GM19351 (cell line): ENCODE measurements at regions not wholly inside any gene's neighbourhood (a gene's known extent, or its start where the extent isn't known, plus 50 kb on each side); places are given as distances from the start of the nearest gene placed in this dataset.

Experiments
- ATAC-seq: cut with Tn5 transposase; IDR thresholded peaks from one replicate; pipeline ENCODE4 v1.9.1; 2021; ENCODE audit warnings: mild to moderate bottlenecking, moderate library complexity; ENCODE audit not compliant: unreplicated experiment

DNA sequence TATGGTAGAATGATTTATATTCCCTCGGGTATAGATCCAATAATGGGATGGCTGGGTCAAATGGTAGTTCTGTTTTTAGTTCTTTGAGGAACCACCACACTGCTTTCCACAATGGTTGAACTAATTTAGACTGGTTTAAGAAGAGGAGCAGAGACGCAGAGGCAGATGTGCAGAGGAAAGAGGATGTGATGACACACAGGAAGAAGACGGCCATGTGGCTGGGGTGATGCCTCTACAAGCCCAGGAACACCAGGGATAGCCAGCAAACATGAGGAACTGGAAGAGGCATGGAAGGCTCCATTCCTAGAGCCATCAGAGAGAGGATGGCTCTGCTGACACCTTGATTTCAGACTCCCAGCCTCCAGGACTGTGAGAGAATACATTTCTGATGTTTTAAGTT lies 218.3 kb upstream of the DTNBP1 start:
- ATAC-seq: no peak

DNA sequence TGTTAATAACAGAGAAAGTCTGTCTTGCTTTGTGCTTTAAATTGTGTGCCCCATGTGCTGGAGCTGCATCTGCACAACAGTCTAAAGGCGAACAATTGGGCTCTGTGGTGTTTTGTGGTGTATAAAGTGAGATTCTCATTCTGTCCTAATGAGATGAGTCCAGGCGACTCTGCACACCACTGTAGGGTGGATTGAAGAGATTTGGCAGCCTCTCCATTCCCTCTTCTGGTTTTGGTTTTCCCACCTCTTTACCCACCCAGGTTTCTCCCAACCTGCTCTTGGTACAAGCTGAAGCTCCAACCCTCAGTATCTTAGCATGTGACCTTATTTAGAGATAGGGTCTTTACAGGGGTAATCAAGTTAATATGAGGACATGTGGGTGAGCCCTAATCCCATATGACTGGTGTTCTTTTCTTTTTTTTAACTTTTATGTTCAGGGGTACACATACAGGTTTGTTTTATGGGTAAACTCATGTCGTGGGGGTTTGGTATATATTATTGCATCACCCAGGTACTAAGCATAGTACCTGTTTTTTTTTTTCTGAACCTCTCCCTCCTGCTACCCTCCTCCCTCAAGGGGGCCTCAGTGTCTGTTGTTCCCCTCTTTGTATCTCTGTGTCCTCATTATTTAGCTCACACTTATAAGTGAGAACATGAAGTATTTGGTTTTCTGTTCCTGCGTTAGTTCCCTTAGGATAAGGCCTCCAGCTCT lies 217.6 kb upstream of the DTNBP1 start:
- ATAC-seq: peak; percentile 24

DNA sequence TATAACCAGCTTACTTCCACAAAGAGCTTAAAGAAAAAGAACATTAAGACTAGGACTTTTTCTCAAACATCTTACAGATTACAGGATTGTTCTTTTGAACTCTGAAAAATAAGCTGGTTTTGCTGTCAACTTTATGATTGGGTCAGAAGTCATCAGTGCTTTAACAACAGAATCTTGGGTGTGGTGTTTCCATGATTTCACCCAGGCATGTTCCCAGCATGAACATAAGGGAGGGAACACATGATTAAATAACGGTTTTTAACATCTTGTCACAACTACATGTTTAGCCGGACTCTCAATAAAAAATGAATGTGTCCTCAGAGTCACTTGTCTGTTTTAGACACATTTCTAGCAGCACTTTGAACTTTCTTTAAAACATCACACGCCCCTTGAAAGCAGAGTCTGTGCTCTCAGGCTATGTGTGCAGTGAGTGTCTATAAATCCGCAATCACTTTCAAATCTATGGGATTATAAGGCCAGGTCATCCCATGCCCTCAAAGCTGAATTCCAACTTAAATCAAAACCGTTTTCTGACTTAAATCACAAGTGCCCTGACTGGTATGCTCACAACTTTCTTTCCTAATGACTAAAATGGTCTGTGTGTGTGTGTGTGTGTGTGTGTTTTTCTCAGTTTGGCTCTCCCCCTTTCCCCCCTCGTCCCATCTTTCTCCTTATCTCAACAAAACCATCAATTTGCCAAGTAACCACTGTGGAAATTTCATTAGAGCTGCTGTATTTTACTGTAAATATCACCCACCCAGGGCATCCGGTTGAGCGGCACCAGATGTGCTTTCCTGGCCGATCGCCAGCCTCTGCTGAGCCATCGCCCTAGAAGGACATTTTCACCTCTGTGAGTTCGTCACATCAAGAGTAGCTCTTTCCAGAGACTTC lies 216.8 kb upstream of the DTNBP1 start:
- ATAC-seq: peak; percentile 74

DNA sequence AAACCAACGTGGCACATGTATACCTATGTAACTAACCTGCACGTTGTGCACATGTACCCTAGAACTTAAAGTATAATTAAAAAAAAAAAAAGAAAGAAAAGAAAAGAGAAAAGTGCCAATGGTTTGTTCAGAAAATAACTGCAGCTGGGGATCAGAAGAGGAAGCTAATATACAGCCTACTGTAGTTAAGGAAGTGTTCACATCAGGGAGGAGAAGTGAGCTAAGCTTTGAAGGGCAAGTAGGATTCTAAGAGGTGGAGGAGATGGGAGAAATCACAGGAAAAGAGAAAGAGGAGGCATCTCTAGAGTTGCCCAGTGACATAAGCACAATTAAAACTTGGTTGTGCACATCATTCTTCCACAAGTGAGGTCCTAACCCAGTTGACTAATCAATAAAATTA lies 214.4 kb upstream of the DTNBP1 start:
- ATAC-seq: no peak

DNA sequence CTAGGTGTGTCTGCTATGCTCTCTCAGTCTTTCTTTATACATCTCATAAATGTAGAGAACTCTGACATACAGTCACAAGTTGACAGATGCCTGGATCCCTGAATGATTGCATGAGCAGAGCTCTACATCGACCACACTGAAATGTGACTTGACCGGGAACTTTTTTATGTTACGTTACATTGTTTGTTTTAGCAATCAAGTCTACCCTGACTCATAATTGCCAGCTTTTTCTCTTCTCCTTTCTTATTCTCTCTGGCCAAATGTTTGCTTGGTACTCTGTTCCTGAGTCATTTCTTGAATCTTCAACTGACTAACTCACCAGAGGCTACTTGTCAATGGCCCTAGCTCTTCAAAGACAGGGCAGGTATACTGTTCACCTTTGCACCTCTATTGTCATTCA lies 213.6 kb upstream of the DTNBP1 start:
- peak; percentile 63 for ATAC-seq

DNA sequence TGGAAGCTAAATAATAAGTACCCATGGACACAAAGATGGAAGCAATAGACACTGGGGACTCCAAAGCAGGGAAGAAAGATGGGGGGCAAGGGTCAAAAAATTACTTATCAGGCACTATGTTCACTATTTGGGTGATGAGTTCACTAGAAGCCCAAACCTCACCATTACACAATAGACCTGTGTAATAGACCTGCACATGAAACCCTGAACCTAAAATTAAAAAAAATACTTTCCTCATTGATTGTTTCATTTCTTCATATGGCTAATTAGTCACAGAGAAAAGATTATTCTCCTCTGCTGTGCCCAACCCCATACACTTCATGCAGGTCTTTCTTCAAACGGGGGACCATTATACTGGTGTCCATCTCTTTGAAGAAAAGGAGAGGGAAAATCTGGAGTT lies 213.0 kb upstream of the DTNBP1 start:
- ATAC-seq: no peak

DNA sequence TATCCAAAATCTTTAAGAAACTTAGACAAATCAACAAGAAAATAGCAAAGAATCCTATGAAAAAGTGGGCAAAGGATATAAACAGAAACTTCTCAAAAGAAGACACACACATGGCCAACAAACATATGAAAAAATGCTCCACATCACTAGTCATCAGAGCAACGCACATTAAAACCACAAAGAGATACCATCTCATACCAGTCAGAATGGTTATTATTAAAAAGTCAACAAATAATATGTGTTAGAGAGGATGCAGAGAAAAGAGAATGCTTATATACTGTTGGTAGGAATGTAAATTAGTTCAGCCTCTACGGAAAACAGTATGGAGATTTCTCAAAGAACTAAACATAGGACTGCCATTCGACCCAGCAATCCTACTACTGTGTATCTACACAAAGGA lies 212.0 kb upstream of the DTNBP1 start:
- ATAC-seq: no peak

DNA sequence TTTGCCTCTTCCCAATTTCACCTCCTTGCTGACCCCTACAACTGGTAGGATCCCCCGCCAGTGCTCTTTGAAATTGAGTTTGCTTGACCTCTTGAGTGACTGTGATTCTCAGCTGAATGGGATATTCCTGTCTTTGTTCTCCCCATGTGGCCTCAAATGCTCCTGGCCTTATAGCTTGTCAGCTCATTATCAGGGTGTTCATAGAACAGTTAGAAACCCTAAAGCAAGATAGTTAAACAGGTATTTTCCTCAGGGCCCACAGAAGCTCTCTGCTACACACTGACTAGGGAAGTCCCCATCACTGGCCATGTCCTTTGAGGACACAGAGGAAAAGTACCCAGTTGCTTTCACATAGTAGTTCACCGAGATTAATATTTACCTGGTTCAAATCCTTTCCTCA lies 211.5 kb upstream of the DTNBP1 start:
- ATAC-seq: no peak

DNA sequence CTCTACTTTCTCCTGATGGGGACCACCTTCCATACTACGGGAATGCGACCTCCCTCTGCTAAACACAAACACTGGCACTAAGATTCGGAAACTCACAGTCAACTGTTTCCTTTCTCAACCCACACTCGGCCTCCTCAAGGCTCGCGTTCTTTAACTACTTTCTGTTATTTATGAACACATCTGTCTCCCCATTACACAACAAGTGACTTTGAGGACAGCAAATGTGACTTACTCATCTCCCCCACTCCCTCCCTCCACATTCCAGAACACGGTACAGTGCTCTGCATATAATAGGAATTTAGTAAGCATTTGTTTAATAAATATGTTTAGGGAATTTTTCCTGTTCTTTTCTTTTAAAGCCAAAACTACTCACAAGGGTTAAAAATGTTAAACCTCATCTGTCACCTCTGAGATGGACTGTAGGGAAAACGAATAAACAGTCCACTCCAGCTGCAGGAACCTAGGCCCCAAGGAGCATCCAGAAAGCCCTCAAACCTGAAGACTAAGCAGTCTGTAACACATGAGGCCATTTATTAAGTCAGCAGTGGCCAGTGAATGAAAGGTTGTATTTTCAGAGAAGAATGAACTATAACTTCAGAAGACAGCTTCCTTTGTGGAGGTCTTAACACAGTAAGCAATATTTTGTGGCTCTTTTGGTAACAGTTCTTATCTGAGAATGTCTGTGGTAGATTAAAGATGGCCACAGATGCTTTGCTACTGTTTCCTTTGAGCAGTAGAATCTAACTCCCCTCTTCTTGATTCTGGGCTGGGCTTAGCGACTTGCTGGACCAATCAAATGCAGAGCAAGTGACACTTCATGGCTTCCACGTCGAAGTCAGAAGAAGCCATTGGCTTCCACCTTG lies 209.6 kb upstream of the DTNBP1 start:
- ATAC-seq: no peak

DNA sequence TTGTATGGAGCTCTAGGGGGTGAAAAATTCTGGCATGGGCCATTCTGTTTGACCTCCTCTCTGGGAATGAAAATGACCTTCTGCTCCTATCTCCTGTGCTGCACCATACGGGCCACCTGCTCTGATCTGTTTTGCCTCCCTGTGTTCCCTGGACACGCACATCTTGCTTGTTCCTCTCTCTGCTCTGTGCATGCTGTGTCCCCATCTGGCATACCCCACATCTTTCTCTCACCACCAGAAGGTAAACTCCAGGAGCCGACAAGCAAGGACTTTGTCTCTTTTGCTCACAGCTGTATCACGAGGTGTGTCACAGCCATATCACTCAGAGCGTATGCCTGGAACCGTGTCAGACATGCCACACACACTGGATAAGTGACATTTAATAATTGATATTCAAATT lies 208.4 kb upstream of the DTNBP1 start:
- no peak for ATAC-seq

DNA sequence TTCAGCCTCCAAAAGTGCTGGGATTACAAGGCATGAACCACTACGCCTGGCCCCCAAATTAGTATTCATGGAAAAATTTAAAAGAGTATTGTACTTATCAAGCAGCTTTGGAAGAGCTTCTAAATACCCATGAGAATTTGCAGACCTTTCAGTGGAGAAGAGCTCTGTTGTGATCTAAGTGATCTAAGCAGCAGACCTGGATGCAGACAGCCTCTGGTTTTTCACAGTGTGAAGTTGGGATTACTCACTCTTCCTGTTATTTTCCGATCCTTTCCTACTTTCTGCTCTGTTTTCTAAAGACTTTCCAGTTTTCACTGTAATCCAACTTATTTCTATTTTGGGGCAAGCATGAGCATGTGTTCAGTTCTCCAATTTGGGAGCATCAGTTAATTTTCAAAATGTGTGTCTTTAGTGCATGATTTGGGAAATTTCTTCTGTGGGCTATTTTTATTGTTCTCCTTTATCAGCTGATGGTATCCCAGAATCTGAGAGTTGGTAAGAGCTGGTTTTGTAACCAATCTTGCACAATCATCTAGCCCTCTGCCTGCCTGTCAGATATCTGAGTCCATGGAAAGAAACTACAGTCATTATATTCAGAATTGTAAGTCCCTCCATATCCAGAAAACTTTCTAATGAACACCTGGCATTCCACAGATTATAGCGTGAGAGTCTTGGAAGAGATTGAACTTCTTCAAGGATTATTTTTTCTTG lies 207.7 kb upstream of the DTNBP1 start:
- no peak for ATAC-seq

DNA sequence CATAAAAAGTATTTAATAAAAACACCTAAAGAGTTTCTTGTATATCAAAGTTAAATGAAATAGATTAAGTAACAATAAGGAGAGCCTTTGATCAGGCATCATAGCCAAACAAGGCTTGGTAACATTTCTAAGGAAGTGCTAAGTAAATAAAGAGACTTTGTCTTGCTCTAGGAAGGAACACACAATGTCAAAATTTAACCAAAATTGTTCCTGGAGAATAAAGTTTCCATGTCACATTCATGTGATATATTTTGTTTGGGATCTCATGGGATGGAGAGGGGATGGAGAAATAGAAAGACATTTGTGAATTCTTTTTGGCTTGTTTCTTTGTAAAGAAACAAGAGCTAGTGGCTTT lies 201.9 kb upstream of the DTNBP1 start:
- ATAC-seq: no peak

DNA sequence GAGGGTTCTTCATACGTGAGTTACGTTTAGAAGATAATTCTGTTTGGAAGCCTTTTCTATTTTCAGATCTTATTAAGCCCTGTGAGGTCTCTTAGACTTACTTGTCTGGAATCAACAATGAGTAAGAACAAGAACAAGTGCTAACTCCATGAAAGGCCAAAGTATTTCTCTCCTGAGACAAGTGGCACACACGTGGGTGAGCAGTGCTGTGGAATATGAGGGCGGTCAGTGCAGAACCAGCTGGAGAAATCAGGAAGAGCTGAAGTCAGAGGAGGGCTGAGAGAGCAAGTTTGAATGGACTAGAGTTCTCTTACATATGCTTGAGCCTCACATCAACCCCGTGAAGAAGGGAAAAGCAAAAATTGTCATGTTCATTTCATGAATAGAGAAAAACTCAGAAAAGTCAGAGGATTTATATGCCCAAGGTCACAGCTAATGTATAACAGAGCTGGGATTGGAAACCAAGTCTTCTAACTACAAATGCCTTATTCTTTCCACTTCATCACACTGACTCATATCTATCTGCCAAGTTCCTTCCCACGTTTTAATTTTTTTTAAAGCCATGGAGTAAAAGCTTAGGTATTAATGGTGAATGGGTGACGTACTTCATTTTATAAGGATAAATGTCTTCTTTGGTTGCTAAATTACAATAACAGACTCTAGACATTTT lies 201.3 kb upstream of the DTNBP1 start:
- no peak for ATAC-seq

DNA sequence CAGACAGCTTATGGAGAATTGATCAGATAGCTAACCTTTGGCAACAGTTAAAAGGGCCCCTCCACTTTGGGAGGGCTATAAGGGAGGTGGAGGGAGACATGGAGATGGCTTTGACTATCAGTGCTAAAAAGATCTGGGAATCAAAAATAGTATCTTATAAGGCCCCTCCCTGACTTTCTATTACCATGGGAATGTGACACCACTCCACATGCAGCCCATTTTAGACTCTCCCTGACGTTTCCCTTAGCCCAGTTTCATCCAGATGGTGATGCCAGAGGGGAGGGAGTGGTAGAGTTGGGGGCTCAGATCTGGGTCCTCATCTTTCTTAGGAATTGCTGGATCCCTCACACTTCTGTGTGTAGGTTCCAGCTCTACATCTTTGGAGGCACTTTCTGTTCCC lies 200.0 kb upstream of the DTNBP1 start:
- no peak for ATAC-seq

DNA sequence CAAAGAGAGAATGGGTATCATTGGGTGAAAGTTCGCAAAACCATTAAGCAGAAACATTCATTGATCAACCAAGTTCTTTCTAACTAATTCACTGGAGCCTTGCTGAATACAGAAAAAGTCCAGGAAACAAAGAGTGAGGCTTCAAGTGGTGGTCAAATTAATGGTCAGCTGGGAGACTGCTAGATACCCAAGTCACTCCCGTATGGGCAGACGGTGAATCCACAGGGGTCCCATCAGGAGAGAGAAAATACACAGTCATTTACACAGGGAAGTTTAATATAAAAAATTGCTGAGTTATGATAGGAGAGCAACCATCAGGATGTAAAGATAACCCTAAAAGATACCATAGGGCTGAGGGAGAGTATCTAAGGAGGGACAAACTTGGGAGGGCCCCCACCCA lies 198.7 kb upstream of the DTNBP1 start:
- ATAC-seq: no peak

DNA sequence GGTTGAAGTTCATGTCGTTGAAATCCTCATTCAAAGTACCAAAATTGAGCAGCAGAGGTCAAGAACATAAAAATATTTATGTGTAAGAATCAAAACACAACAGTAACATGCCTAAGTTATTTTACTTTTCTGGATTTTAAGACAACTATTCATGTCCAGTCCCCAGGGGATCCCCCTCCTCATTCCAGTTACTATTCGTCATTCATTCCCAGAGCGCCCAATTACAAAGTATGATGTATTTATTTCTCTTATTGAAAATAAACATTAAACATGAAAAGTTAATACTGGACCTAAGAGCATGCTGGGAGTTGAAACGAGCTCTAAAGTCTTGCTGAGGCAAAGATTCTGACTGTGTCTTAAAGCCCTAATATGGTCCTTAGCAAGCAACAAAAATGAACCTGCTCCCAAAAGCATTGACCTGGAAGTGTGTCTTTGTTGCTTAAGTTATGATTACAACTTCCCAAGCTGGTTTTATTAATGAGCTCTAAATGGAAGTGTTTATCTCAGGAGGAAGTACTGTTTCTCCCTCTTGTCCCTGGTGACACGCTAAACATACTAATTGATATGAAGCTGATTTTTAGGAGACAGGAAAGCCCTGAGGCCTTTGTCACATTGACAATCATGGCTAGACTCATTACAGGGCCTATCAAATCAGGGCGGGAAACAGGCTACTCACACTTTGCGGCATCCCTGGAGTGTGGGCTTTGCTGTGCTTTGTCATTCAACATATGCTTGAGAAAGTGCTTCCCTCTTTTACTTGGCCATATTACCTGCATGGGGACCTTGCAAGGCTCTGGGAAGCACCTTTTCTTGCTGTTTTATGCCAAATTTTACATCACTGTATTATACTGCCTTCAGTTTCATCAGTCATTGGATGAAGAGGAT lies 192.2 kb upstream of the DTNBP1 start:
- ATAC-seq: no peak

DNA sequence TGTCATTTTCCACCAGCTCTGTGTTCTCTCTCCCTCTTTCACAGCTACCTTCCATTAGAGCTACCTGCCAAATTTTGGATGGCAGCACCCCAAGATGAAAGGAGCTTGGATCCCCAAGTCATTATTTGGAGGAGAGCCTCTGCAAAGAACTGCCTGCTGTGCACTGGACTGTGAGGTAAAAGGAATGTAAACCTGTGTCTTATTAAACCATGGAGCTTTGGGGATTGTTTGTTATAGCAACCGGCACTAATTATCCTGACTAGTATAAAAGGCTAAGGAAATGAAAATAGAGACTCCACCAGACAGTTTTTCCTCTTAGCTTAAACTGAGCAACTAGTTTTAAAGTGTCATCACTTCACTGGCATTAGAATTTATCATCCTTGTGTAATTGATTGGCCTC lies 191.6 kb upstream of the DTNBP1 start:
- ATAC-seq: no peak

DNA sequence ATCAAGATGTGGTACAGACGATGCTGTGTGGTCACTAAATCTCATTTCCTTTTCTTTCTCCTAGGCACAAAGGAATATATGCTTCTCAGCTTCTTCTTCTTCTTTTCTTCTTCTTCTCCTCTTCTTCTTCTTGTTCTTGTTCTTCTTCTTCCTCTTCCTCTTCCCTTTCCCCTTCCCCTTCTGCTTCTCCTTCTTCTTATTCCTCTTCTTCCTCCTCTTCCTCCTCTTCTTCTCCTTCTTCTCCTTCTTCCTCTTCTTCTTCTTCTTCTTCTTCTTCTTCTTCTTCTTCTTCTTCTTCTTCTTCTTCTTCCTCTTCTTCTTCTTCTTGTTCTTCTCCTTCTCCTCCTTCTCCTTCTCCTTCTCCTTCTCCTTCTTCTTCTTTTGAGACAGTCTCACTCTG lies 190.4 kb upstream of the DTNBP1 start:
- no peak for ATAC-seq

DNA sequence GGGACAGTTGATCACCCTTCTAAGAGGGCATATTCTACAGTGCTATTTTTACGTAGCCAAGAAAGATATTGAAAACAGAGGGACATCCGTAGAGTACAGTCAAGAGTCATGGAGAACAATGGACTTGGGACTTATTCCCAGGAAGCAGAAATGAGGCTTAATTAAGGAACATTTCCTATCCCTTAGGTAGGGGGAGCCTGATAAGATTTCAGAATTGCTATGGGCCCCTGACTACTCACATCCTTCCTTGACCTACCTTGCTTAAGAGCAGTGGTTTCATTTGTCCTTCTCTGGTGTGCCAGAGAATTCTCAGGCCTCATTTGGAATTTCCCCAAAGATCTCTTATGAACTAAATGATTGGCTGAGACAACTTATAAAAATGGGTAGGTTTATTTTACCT lies 189.5 kb upstream of the DTNBP1 start:
- ATAC-seq: no peak
